Sigmoid colon (tissue), 6 donors: ENCODE measurements at regions not wholly inside any gene's neighbourhood (a gene's known extent, or its start where the extent isn't known, plus 50 kb on each side); places are given as distances from the start of the nearest gene placed in this dataset.

Experiments used
- DNase-seq: peaks from one replicate; pipeline ENCODE4 v3.0.0-alpha.2; 2019
- H3K27ac ChIP-seq, 4 donors: fragments of 200-600 bp; sonication (generic); one replicate each; pipeline ENCODE4 v1.5.1; 2016 to 2019; ENCODE audit warnings: mild to moderate bottlenecking in 1 of 4
- H3K27me3 ChIP-seq, 3 donors: fragments of 200-600 bp; sonication (generic); one replicate each; pipeline ENCODE4 v1.5.1; 2019; ENCODE audit warnings: mild to moderate bottlenecking in 1 of 3
- H3K36me3 ChIP-seq, 4 donors: fragments of 200-600 bp; sonication (generic); one replicate each; pipeline ENCODE4 v1.5.1; 2016 to 2019
- H3K4me1 ChIP-seq, 4 donors: fragments of 200-600 bp; sonication (generic); one replicate each; pipeline ENCODE4 v1.5.1; 2017 to 2019
- H3K4me3 ChIP-seq, 4 donors: fragments of 200-600 bp; sonication (generic); one replicate each; pipeline ENCODE4 v1.5.1; 2017 to 2019; ENCODE audit warnings: mild to moderate bottlenecking in 2 of 4, moderate library complexity in 1 of 4
- H3K9me3 ChIP-seq, 4 donors: fragments of 200-600 bp in 3 of 4; sonication (generic) in 3 of 4; one replicate each; pipeline versions ENCODE4 v1.5.1 to v1.6.1; 2013 to 2019
- CTCF ChIP-seq, 4 experiments: fragments of 450-650 bp in 3 of 4; fragments of 200-600 bp in 1 of 4; IDR thresholded peaks; one replicate each; pipeline ENCODE4 v1.5.1; 2016 to 2019; ENCODE audit warnings: antibody characterized with exemption in 4 of 4, mild to moderate bottlenecking in 3 of 4, moderate library complexity in 2 of 4
- EP300 ChIP-seq, 4 donors: sonication (generic); formaldehyde crosslinking; IDR thresholded peaks; one replicate each; pipeline ENCODE4 v1.6.1; 2017; ENCODE audit warnings: antibody characterized with exemption in 4 of 4
- POLR2A ChIP-seq, 2 donors: fragments of 450-650 bp; IDR thresholded peaks; one replicate each; pipeline ENCODE4 v1.6.1; 2016; ENCODE audit warnings: antibody characterized with exemption in 2 of 2, mild to moderate bottlenecking in 2 of 2, moderate library complexity in 2 of 2
- POLR2AphosphoS5 ChIP-seq, 4 donors: sonication (generic); formaldehyde crosslinking; IDR thresholded peaks; one replicate each; pipeline ENCODE4 v1.6.1; 2017; ENCODE audit warnings: antibody characterized with exemption in 4 of 4
- WGBS, 2 donors: extraction: QIAGEN DNeasy Blood & Tissue Kit; methylation state at CpG; one replicate each; pipeline ENCODE4 v1.1.7; 2013; 5-methylcytosine and 5-hydroxymethylcytosine counted together
- intact Hi-C: fragments of 100-400 bp; cut with DNase I; formaldehyde crosslinking; loops from one replicate; pipeline ENCODE4 v1.15.1; 2023
- donor health status: healthy with polysubstance abuse.
- donor health status: healthy.

GRCh38 chr3:165283328-165283727, 87.1 kb upstream of the SLITRK3 start:
- Histone ChIP-seq H3K27me3 (no peaks in the 10 kb centered on the region), H3K4me1 (no peaks in the 10 kb centered on the region), H3K27ac (no peak overlapping the region), H3K36me3 (no peaks in the 10 kb centered on the region), H3K4me3 (no peak overlapping the region), H3K9me3 (no peaks in the 10 kb centered on the region)
- intact Hi-C loops = no loop called here
- TF ChIP-seq POLR2AphosphoS5 (IDR thresholded peaks at IDR 0.05) (no peak), EP300 (IDR thresholded peaks at IDR 0.05) (no peak), POLR2A (IDR thresholded peaks at IDR 0.05) (no peak), CTCF (IDR thresholded peaks at IDR 0.05) (no peak)
- DNase-seq = no peak
- 69 to 81% methylated on average over 5 of the region's 5 CpGs for WGBS, 2 donors

DNA sequence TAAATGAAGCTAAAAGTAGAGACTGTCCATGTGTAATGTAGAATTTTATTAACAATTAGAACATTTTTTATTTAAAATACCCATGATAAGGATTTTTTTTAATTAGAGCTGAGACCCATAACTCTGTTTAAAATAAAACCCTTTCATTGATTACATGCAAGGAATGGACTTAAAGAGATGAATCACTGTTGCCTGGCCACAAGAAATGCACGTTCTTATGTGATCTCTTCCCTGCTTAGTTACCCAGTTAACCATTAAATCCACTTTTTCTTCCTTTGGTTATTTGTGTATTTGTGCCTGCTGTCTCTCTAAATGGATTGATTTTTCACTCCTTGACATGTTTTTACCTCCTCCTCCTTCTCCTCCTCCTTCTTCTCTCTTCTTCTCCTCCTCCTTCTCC, 83.3 kb upstream of the SLITRK3 start:
- DNase-seq = no peak
- 14 to 61% methylated on average over 1 of the region's 1 CpG for WGBS, 2 donors
- no peaks in the 10 kb centered on the region for H3K4me1 ChIP-seq
- no peaks in the 10 kb centered on the region for H3K9me3 ChIP-seq
- H3K27ac ChIP-seq = no peak overlapping the region
- H3K36me3 ChIP-seq = no peaks in the 10 kb centered on the region
- intact Hi-C loops = no loop called here
- no peak overlapping the region for H3K4me3 ChIP-seq
- H3K27me3 ChIP-seq = no peaks in the 10 kb centered on the region
- TF ChIP-seq POLR2A (IDR thresholded peaks at IDR 0.05) (no peak), EP300 (IDR thresholded peaks at IDR 0.05) (no peak), POLR2AphosphoS5 (IDR thresholded peaks at IDR 0.05) (no peak), CTCF (IDR thresholded peaks at IDR 0.05) (no peak)

GRCh38 chr3:165273411-165273810, 77.2 kb upstream of the SLITRK3 start:
- Histone ChIP-seq H3K9me3 (no peaks in the 10 kb centered on the region), H3K4me1 (no peaks in the 10 kb centered on the region), H3K36me3 (no peaks in the 10 kb centered on the region), H3K27ac (no peak overlapping the region), H3K4me3 (no peak overlapping the region), H3K27me3 (no peaks in the 10 kb centered on the region)
- intact Hi-C loops = no loop called here
- TF ChIP-seq CTCF (IDR thresholded peaks at IDR 0.05) = no peak
- TF ChIP-seq POLR2A (IDR thresholded peaks at IDR 0.05) = no peak
- TF ChIP-seq POLR2AphosphoS5 (IDR thresholded peaks at IDR 0.05) = no peak
- no peak for TF ChIP-seq EP300 (IDR thresholded peaks at IDR 0.05)
- DNase-seq = no peak

DNA sequence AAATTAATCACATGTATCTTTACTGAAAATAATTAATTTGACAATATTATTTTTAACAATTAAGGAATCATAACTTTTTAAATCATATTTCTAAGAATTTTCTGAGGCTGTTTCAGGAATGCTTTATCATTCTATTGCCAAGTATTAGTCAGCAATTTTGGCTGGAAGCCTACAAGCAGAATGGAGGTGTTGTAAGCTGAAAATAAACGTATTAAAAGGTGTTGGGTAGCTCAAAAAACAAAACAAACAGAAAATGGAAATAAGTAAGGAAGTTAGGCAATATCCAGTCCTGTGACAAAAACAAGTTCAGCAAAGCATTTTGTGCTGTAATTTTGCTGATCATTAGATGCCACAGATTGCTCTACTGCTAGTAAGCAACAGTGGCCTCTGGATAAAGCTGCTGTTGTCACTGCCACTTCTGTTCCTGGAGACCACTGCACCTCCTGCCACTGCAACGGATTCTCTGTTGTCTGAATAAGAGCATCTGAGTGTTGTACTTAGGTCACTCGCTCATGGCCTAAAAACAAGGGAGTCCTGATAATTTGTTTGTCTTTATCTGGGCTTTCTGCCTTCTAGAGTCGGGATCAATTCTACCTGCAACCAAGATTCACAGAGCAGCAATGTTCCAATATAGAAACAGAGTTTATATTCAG, 63.5 kb upstream of the SLITRK3 start:
- no peak for DNase-seq
- H3K4me3 ChIP-seq = no peak overlapping the region
- 47 to 62% methylated on average over 4 of the region's 4 CpGs for WGBS, 2 donors
- no peaks in the 10 kb centered on the region for H3K9me3 ChIP-seq
- no peaks in the 10 kb centered on the region for H3K27me3 ChIP-seq
- intact Hi-C loops = no loop called here
- no peak for TF ChIP-seq POLR2AphosphoS5 (IDR thresholded peaks at IDR 0.05)
- no peak for TF ChIP-seq EP300 (IDR thresholded peaks at IDR 0.05)
- TF ChIP-seq POLR2A (IDR thresholded peaks at IDR 0.05) = no peak
- no peak for TF ChIP-seq CTCF (IDR thresholded peaks at IDR 0.05)
- H3K36me3 ChIP-seq = no peaks in the 10 kb centered on the region
- H3K4me1 ChIP-seq = peaks cover 0 to 10% (median 0%) of the 10 kb centered on the region in 4 donors
- no peak overlapping the region for H3K27ac ChIP-seq

DNA sequence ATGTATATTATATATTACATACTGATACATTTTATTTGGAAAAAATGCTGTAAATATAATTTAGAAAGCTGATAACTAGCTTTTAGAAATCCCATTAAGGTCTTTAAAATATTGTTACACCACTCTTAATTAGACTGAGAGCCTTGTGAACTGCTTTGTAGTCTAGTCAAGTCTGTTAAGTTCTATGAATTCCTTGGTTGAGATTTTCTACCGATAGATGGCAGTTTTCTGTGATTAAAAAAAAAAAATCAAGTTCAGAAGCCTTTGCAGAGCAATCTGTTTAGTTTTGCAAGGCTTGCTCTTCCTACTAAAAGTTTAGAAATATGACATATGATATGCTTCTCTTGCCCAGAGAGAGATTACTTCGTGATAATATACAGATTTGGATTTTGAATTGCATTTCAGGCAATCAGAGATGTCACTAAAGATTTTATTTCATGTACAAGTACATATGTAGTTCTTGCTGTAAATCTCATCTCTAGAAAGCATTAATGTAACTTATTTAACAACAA, 60.4 kb upstream of the SLITRK3 start:
- no peaks in the 10 kb centered on the region for H3K27me3 ChIP-seq
- H3K4me3 ChIP-seq = no peak overlapping the region
- peaks cover 0 to 10% (median 0%) of the 10 kb centered on the region in 4 donors for H3K4me1 ChIP-seq
- TF ChIP-seq POLR2AphosphoS5 (IDR thresholded peaks at IDR 0.05) = no peak
- no peak for TF ChIP-seq POLR2A (IDR thresholded peaks at IDR 0.05)
- TF ChIP-seq EP300 (IDR thresholded peaks at IDR 0.05) = no peak
- TF ChIP-seq CTCF (IDR thresholded peaks at IDR 0.05) = no peak
- H3K9me3 ChIP-seq = no peaks in the 10 kb centered on the region
- H3K36me3 ChIP-seq = no peaks in the 10 kb centered on the region
- WGBS, 2 donors = 52 to 63% methylated on average over 2 of the region's 2 CpGs
- intact Hi-C loops = no loop called here
- no peak overlapping the region for H3K27ac ChIP-seq
- DNase-seq = no peak
